Occipital lobe (tissue), 1 donor: ENCODE measurements at regions not wholly inside any gene's neighbourhood (a gene's known extent, or its start where the extent isn't known, plus 50 kb on each side); places are given as distances from the start of the nearest gene placed in this dataset.
"Not testable (repeated sequence)": the region's sequence is repeated elsewhere in the genome, so short reads cannot be mapped to it uniquely, and the experiment has no call there.

Experiments used
- DNase-seq: peaks from one replicate; lab custom pipeline; 2025; lab: John Stamatoyannopoulos, UW

DNA sequence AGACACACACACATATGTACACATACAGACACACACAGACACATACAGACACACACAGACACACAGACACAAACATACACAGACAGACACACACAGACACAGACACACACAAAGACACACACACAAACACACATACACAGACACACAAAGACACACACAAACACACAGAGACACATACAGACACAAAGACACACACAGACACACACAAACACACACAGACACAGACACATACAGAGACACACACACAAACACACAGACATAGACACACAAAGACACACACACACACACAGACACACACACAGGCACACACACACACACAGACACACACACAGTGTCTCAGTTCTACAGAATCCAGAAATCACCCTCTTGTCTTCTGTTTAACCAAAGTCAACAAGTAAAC lies 280.7 kb downstream of the ASMT start:
- DNase-seq = no peak

DNA sequence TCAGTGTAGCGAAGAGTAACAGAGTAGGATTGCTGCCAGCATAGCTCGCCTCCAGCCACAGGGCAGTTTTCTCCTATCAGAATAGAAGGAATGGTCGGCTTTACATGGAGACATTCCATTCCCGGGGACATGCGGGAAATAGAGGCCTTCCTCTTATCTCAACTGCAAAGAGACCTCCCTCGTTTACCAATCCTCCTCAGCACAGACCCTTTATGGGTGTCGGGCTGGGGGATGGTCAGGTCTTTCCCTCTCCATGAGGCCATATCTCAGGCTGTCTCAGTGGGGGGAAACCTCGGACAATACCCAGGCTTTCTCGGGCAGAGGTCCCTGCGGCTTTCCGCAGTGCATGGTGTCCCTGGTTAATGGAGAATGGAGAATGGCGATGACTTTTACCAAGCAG lies 285.0 kb downstream of the ASMT start:
- no peak for DNase-seq

DNA sequence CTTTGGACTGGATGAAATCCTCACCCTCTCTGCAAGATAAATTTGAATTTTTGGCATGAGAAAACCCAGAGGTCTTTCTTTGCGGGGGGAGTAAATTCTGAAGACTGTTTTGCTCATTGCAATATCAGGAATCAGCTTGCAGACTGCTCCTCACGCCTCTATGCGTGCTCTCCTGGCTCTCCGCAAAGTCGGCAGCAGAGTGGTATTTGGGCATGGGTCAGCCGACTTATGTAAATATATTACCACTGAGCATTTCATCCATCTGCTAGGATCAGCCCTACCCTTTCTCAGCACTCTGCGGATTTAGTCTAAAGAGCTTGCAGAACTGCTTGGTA lies 288.0 kb downstream of the ASMT start:
- DNase-seq = no peak

DNA sequence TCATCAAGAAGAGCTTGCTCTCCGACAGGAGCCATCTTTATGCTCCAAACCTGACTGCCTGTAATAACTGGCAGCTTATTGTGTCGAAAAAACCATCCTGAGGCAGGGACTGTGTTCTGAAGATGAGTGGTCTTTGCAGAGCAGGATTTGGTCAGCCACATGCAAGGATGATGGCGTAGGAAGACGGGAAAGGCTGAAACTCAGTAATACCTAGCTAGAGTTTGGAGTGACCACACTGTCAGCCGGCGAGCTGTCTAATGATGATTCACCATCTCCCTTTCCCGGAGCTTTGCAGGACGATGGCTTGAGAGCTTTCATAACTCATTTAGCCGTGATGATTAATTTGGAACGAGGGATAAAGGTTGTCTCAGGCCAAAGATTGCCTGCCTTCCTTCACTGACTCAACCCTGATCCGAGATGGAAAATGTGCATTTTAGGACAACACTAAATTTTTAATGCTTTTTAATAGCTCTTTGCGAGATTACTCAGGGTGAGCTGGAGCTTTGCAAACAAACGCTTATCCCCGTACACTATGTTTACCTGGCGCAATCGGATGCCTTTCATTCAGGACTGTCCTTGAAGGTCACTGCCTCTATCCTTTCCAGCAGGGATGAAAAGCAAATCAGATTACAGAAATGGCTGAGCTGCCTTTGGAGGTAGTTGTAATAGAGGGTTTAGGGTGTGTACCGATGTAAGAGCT lies 288.5 kb downstream of the ASMT start:
- DNase-seq = no peak

DNA sequence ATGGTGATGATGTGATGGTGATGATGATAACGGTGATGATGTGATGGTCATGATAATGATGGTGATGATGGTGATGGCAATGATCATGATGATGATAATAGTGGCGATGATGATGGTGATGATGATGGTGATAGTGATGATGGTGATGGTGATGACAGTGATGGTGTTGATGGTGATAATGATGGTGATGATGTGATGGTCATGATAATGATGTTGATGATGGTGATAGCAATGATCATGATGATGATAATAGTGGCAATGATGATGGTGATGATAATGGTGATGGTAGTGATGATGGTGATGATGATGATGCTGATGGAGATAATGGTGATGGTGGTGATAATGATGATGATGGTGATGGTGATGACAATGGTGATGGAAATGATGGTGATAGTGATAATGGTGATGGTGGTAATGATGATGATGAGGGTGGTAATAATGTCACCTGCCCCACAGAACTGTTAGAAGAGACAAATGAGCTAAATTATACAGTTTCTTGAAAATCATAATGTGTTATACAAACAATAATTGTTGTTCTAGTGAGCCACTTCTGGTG lies 289.9 kb downstream of the ASMT start:
- no peak for DNase-seq

DNA sequence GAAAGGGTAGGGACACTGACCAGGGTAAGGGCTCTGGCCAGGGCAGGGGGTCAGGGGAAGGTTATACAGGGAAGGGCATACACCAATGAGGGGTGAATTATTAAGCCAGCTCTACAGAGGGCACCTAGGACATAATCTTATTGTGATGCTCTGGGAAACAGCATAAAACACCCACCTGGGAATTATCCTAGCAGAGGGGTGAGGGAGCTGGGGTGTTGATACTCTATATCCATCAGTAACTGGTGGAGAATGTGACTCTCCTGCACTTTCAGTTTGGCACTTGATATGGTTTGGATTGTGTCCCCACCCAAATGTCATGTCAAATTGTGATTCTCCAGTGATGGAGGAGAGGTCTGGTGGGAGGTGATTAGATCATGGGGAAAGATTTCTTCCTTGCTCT lies 291.2 kb downstream of the ASMT start:
- no peak for DNase-seq

DNA sequence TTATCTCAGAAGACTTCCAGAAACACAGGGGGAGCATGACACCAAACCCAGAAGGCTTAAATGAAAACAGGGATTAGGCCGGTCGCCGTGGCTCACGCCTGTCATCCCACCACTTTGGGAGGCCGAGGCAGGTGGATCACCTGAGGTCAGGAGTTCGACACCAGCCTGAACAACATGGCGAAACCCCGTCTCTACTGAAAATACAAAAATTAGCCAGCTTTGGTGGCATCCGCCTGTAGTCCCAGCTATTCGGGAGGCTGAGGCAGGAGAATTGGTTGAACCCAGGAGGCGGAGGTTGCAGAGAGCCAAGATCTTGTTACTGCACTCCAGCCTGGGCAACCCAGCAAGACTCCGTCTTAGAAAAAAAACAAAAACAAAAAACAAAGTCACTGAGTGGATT lies 294.1 kb downstream of the ASMT start:
- DNase-seq = not testable (repeated sequence)

DNA sequence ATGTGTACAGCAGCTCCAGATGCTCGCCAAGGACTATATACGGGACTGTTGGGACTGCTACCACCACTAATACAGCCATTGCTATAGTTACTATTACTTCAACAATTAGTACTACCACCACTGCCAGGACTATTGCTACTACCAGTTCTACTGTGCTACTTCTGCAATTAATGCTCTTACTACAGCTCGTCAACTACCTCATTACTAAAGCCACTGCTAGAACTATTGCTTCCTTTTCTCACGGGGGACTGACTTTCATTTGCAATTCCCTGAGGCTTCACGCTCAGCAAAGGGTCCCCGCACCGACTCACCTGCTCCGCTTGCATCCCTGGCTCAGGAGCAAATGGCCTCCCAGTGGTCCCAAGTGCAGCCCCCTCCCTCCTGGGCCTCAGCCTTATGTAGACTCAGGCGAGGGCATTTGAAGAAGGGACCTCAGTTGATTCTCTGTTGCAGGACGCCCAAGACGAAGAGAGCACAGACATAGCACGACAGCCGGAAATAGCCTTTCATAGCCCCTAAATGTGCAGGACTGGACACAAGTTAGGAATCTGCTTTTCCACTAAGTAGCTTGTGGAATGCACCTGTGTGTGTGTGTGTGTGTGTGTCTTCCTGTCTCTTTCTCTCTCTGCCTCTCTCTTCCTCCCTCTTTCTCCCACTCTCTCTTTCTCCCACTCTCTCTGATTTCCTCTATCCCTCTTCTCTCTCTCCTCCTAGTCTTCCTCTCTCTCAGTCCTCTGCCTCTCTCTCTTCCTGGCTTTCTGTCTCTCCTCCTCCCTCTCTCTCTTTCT lies 294.8 kb downstream of the ASMT start:
- no peak for DNase-seq

DNA sequence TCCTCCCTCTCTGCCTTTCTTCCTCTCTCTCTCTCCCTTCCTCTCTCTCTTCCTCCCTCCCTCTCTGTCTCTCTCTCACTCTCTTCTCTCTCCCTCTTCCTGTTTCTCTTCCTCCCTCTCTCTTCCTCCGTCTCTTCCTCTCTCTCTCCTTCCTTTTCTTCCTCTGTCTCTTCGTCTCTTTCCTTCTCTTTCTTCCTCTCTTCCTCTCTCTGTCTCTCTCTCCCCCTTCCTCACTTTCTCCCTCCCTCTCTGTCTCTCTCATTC lies 295.3 kb downstream of the ASMT start:
- DNase-seq = no peak

DNA sequence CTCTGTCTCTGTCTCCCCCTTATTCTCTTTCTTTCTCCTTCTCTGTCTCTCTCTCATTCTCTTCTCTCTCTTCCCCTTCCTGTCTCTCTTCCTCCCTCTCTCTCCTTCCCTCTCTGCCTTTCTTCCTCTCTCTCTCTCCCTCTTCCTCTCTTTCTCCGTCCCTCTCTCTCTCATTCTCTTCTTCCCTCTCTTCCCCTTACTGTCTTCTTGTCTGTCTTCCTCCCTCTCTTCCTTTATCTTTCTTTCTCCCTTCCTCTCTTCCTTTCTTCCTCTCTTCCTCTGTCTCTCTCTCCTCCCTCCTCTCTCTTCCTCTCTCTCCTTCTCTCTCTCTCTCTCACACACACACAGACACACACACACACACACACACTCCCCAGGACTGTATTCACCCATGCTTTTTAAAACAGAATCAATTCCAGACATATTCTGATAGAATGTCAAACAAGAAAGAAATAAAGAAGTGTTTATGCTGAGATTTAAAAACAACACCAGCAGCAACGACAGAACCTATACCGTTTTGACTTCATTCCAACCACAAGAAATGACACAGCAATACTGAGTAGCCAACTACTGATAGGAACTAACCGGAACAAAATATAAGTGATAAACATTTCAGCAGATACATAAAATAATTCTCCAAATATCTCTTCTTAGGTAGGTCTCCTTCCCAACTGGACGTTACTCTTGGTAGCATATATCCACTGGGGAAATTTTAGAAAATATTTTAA lies 296.7 kb downstream of the ASMT start:
- no peak for DNase-seq

DNA sequence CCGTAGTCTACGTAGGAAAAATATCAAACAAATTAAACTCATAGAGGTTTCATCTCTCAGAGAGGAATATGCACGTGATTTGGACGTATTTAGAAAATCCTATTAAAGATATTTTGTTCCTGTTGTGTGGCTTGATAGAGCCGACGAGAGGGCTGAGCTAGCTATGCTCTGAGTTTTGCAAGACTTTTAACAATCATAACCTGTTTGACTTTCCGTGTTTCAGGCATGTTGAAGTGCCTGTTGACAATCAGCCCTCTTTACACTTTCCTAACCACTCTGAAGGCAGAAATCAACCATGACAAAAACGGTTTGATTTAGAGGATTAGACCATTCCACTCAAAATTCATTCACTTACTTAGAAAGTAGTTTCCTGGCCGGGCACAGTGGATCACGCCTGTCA lies 297.3 kb downstream of the ASMT start:
- no peak for DNase-seq

DNA sequence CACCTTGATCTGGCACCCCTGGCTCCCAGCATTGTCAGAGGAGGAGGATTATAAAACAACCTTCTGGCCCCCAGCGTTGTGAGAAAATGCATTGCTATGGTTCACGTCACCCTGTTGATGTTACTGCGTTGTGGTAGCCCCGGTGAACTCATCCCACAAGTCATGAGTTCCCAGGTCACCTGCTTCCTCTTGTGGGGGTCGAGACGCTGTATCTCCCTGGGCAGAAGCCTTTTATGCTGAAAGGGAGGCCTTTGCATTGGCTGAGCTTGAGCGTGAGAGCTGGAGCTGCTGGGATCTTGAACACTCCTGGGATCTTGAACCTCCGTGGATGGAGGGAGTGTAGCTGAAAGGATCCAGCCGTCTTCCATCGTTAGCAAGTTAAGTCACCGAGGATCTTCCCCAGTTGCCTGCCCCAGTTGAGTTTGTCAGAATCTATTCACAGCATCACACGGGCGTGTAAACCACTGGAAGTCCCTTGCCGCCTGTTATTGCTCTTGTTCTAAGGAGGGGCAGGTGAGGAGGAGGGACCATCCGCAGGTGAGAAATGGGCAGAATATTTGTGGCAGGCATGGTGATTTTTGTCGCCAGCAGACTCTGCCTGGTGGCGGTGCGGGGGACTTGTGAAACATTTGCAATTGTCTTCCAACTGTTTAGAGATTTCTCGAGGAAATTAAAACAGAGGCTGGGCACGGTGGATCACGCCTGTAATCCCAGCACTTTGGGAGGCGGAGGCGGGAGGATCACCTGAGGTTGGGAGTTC lies 299.9 kb downstream of the ASMT start:
- DNase-seq = no peak

DNA sequence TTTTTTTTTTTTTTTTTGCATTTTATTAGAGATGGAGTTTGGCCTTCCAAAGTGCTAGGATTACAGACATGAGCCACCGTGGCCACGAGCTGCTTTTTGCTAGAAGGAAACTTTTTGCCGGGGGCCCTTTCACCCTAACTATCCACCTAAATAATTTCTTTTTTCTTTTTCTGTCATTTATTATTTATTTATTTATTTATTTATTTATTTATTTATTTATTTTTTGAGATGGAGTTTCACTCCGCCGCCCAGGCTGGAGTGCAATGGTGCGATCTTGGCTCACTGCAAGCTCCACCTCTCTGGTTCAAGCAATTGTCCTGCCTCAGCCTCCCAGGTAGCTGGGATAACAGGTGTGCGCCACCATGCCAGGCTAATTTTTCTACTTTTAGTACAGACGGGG lies 303.9 kb downstream of the ASMT start:
- DNase-seq = no peak

DNA sequence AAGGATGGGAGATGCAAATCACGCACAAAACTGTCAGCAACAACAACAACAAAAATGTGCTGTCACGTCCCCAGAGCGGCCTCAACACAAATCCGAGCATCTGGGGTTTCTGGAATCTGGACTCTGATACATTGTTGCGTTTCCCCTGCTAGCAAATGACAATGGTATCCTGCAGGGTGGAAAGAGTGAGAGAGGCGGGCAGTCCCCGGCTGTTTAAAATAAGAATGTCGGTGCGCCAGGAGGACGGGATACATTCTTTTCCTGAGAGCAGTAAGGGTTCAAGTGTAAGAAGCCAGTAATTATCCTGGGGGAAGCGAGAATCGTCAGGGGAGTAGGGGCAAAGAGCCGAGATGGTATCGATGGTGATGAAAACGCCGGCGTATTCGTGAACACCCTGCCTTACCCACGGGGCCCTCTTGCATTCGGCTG lies 310.2 kb downstream of the ASMT start:
- DNase-seq = no peak

DNA sequence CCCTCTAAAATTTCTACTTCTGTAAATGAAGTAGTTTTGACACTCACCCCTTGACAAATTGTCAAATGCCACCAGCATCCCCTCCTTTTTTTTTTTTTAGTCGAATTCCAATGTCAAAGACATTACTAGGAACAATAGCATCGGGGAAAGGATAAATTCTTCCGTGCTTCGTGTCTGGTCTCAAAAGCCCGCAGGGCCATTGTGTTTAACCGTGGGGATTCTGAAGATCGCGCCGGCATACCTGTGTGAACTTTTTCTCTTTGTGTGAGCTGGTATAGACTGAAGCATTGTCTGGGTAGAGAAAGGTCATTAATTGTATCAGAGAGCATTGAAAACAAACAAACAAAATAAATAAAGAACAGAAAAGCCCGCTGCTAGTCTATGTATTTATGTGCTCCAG lies 313.9 kb downstream of the ASMT start:
- no peak for DNase-seq

DNA sequence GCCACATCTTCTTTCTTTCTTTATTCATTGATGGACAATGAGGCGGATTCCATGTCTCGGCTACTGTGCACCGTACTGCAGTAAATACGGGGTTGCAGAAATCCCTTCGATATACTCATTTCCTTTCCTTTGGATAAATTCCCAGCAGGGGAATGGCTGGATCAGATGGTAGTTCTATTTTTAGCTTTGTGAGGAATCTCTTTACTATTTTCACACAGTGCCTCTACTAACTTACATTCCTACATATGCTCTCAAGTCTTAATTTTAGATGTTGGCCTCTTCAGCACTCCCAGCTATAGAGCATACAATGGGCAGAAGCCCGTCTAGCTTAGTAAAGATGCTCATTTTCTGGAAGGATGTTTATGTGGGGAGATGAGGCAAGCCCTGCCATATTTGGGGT lies 317.4 kb downstream of the ASMT start:
- no peak for DNase-seq

DNA sequence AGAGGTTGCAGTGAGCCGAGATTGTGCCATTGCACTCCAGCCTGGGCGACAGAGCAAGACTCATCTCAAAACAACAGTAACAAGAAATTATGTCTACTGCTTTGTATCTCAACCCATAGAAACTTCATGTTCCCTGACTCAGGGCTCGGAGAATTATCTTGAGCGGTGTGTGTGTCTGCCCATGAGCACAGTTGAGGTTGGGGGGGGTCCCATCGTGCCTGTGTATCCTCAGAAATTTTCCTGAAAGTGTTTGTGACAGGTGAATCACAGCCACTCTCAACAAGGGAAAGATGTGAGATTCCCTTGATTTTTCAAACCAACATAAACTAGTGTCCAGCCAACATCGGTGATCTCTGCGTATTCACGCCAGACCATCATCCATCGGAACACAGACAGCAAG lies 319.1 kb downstream of the ASMT start:
- DNase-seq = no peak

DNA sequence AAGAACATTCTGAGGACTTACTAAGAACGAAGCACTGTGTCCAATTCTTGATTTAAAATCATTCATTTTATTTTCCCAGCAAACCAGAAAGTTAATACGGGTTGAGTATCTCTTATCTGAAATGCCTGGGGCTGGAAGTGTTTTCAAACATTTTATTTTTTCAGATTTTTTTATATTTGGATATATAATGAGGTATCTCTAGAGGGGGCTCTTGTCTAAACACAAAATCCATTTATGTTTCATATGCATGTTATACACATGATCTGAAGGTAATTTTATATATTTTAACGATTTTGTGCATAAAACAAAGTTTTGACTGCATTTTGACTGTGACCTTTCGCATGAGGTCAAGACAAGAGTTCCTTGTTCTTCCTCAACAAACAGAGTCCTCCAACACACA lies 320.9 kb downstream of the ASMT start:
- no peak for DNase-seq

DNA sequence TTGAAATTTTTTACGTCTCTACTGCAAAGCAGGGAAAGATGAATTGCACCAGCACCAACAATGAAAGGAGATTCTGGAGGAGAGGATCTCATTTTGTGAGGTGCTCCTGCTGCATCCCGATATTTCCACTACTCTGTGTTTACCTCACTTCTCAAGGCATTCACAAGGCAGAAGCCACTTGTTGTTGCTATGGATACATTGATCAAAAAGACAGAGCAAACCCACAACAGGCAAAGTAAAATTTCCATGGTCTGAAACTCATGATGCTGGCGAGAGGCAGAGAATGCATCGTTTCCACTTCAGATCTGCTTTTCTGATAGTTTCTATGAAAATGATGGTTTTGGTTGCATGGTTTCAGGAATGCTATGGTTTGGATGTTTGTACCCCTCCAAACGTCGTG lies 323.3 kb downstream of the ASMT start:
- DNase-seq = no peak

DNA sequence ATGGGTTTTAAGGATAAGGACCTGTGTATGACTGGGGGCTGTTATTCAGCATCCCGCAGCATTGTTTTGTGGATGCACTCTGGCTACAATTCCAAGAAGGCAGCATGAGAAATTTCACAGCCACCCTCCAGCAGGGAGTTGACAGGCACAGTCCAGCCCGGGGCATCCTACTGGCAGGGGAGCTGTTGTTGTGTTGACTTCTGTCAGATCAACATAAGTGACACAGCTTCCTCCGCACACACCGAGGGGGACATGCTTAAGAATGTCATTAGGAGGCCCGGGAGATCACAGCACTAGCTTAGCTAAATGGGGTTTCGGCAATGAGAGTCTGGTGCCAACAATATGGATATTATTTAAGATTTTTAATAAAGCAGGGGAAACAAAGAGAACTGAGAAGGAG lies 326.5 kb downstream of the ASMT start:
- DNase-seq = no peak

DNA sequence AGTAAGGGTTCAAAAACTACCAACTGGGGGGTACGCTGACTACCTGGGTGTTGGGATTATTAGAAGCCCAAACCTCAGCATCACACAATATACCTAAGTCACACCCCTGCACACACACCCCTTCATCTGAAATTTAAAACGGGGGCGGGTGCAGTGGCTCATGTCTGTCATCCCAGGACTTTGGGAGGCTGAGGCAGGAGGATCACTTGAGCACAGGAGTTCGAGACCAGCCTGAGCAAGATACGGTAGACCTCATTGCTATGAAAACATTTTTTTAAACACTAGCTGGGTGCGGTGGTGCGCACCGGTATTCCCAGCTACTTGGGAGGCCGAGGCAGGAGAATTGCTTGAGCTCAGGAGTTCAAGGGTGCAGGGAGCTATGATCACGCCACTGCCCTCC lies 331.0 kb downstream of the ASMT start:
- no peak for DNase-seq

DNA sequence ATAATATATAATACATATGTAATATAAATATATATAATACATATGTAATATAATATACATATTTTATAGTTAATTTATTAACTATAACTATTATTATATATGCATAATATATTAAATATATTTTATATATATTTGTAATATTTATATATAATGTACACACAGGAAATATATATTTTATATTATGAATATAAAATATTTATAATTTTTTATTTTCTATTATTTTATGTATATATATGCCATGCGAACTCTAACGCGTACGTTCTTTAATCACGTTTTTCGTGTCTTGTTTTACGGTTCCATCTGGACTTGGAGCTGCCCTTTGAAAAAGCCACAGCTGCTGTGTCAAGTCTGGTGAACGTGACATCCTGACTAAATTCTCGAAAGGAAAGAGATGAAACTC lies 332.1 kb downstream of the ASMT start:
- DNase-seq = no peak
